ENCODE measurements at regions not wholly inside any gene's neighbourhood (a gene's known extent, or its start where the extent isn't known, plus 50 kb on each side); places are given as distances from the start of the nearest gene placed in this dataset.

DNA sequence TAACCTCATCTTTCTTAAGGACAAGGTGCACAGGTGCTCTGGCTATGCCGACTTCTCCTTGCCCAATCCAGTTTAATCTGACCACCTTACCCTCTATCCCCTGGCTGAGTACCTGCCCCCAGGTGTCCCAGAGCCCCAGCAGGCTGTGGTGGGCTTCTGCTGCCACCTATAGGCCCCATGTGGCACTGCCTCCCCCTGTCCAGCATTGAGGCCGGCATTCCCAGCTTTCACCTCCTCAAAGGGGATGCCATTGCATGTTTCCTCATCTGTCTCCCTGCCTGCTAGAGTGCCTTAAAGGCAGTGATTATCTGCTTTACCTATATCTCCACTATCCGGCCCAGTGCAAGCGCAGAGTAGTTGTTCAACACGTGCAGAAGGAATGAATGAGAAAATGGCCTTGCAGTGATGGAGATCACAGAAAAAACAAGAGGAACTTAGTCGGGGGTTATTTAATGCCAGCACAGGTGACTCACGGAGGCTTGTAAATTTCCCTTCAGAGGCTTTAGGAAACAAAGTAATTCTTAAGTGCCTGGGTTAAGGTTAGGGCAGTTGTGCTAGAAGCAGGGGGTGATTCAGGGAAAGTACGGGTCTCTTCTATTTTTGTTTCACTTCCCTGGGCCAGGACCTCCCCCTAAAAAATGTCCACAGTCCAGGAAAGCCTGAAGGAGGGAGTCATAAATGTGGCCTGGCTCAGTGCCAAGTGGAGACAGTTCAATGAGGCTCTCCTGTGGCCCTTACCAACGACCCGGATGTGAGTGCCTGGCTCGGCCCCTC is 131.8 kb upstream of the NGF start (continued):
- TF ChIP-seq USF2 (IDR thresholded peaks at IDR 0.05; ENCODE audit: borderline replicate concordance, low read depth, low read length) (no peak), GABPA (IDR thresholded peaks at IDR 0.05; ENCODE audit: low read depth) (no peak), MAX (IDR thresholded peaks at IDR 0.05; ENCODE audit: low read depth) (peak; percentile 34; the same call in 1 of the 2 replicates), REST (IDR thresholded peaks at IDR 0.05; ENCODE audit: low read depth, low read length) (peak; percentile 85), EZH2phosphoT487 (IDR thresholded peaks at IDR 0.05; ENCODE audit: borderline replicate concordance, low read depth) (no peak)

DNA sequence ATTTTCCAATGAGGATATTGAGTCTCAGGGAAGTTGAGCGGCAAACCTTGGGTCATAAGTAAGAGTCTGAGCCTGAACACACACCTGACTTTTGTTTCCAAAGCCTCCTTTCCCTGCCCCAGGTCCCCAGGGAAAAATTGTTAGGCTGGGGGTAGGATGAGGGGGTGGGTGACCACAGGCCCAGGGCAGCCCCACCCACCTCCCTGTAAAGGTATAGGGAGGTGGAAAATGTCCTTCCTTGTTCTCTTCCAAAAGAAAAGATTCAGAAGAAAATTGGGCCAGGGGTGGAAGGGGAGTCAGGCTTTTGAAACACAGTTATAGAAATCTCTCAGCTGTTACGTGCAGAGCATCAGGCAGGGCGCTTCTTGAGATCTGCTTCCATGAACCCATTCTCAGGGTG is 129.7 kb upstream of the NGF start:
- 97% methylated on average over 3 of the region's 3 CpGs for WGBS (ENCODE audit: low lambda C conversion rate)
- Histone ChIP-seq H3F3A (replicated peaks; ENCODE audit: insufficient read depth) (peaks cover 14% of the 10 kb centered on the region), H2AFZ (ENCODE audit: low read depth) (no peak overlapping the region), H3K27me3 (ENCODE audit: insufficient read depth) (no peaks in the 10 kb centered on the region), H3K4me3 (ENCODE audit: low read depth in 2 of 2, low read length in 1 of 2) (no peak overlapping the region), H3K9me3 (no peaks in the 10 kb centered on the region), H3K79me2 (ENCODE audit: insufficient read depth) (no peaks in the 10 kb centered on the region), H4K20me1 (ENCODE audit: insufficient read depth) (no peaks in the 10 kb centered on the region), H3K9ac (no peak overlapping the region), H3K9me2 (no peaks in the 10 kb centered on the region), H3K4me1 (ENCODE audit: control insufficient read depth in 1 of 2, insufficient read depth in 2 of 2, low read depth in 1 of 2, low read length in 1 of 2) (peaks cover 8 to 9% of the 10 kb centered on the region in 2 experiments; a peak in 1 of 4 replicates), H3K36me3 (replicated peaks in 1 of 2; ENCODE audit: control insufficient read depth in 1 of 2, insufficient read depth in 2 of 2, low read length in 1 of 2) (no peaks in the 10 kb centered on the region), H3K27ac (ENCODE audit: low read depth in 2 of 2, low read length in 1 of 2) (no peak overlapping the region), H3K4me2 (no peak overlapping the region)
- TF ChIP-seq IRF3 (IDR thresholded peaks at IDR 0.05; ENCODE audit: low read depth, low read length) = no peak
- TF ChIP-seq NRF1 (IDR thresholded peaks at IDR 0.05; ENCODE audit: low read depth, low read length) = no peak
- TF ChIP-seq POLR2AphosphoS5 (IDR thresholded peaks at IDR 0.05; ENCODE audit: low read depth, low read length) = no peak
- TF ChIP-seq FOSL2 (IDR thresholded peaks at IDR 0.05; ENCODE audit: borderline replicate concordance, low read depth) = no peak
- TF ChIP-seq, protein P1, sequence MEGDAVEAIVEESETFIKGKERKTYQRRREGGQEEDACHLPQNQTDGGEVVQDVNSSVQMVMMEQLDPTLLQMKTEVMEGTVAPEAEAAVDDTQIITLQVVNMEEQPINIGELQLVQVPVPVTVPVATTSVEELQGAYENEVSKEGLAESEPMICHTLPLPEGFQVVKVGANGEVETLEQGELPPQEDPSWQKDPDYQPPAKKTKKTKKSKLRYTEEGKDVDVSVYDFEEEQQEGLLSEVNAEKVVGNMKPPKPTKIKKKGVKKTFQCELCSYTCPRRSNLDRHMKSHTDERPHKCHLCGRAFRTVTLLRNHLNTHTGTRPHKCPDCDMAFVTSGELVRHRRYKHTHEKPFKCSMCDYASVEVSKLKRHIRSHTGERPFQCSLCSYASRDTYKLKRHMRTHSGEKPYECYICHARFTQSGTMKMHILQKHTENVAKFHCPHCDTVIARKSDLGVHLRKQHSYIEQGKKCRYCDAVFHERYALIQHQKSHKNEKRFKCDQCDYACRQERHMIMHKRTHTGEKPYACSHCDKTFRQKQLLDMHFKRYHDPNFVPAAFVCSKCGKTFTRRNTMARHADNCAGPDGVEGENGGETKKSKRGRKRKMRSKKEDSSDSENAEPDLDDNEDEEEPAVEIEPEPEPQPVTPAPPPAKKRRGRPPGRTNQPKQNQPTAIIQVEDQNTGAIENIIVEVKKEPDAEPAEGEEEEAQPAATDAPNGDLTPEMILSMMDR (IDR thresholded peaks at IDR 0.05) = no peak
- TF ChIP-seq, protein P2, sequence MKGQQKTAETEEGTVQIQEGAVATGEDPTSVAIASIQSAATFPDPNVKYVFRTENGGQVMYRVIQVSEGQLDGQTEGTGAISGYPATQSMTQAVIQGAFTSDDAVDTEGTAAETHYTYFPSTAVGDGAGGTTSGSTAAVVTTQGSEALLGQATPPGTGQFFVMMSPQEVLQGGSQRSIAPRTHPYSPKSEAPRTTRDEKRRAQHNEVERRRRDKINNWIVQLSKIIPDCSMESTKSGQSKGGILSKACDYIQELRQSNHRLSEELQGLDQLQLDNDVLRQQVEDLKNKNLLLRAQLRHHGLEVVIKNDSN (IDR thresholded peaks at IDR 0.05; ENCODE audit: borderline replicate concordance, low read depth) = no peak
- no peak for TF ChIP-seq RXRA (IDR thresholded peaks at IDR 0.05; ENCODE audit: borderline replicate concordance, low read depth)
- TF ChIP-seq FOXJ3 (CRISPR knock-in tag; IDR thresholded peaks at IDR 0.05) = no peak
- TF ChIP-seq TAF1 (IDR thresholded peaks at IDR 0.05; ENCODE audit: borderline replicate concordance, low read depth, low read length) = no peak
- TF ChIP-seq RAD21 (IDR thresholded peaks at IDR 0.05; ENCODE audit: low read length) = no peak
- TF ChIP-seq EP300 (IDR thresholded peaks at IDR 0.05; ENCODE audit: borderline replicate concordance in 1 of 2, low read depth in 1 of 2, low read length in 1 of 2) = no peak
- TF ChIP-seq MXI1 (IDR thresholded peaks at IDR 0.05; ENCODE audit: low read depth, low read length) = no peak
- no peak for TF ChIP-seq ZBTB33 (IDR thresholded peaks at IDR 0.05; ENCODE audit: borderline replicate concordance, low read depth)
- TF ChIP-seq FOXM1 (IDR thresholded peaks at IDR 0.05; ENCODE audit: low read depth) = no peak
- ChIA-PET POLR2A (no interaction called here), CTCF (interaction anchor here (2.5 to 10.5 kb wide), 3 partner anchors 16 to 328 kb away, joined by 13 to 280 read pairs (median 39); no protein-coding TSS in a partner anchor)
- no peak for DNase-seq
